Fibroblast of lung (primary cell): ENCODE measurements at regions not wholly inside any gene's neighbourhood (a gene's known extent, or its start where the extent isn't known, plus 50 kb on each side); places are given as distances from the start of the nearest gene placed in this dataset.

ENCODE experiments used
- DNase-seq, 2 donors: peaks; one replicate each; pipeline versions ENCODE4 v3.0.0 to v3.0.0-alpha.2; 2010; ENCODE audit warnings: low read depth in 2 of 2
- H2AFZ ChIP-seq: 2 replicates; pipeline ENCODE4 v1.5.1; 2012; ENCODE audit warnings: low read length, control low read depth, inconsistent platforms
- H3K27ac ChIP-seq: 2 replicates; pipeline ENCODE4 v1.5.1; 2011; ENCODE audit warnings: low read length, control low read depth; ENCODE audit not compliant: insufficient read depth
- H3K27me3 ChIP-seq: 2 replicates; pipeline ENCODE4 v1.5.1; 2011; ENCODE audit warnings: mild to moderate bottlenecking, low read length; ENCODE audit not compliant: control insufficient read depth, insufficient read depth
- H3K36me3 ChIP-seq: 2 replicates; pipeline ENCODE4 v1.5.1; 2011; ENCODE audit warnings: low read length; ENCODE audit not compliant: control insufficient read depth, insufficient read depth
- H3K4me1 ChIP-seq: 2 replicates; pipeline ENCODE4 v1.5.1; 2011; ENCODE audit warnings: low read length; ENCODE audit not compliant: control insufficient read depth, insufficient read depth; ENCODE audit errors: extremely low read depth
- H3K4me2 ChIP-seq: 2 replicates; pipeline ENCODE4 v1.5.1; 2011; ENCODE audit warnings: low read length, control low read depth; ENCODE audit not compliant: insufficient read depth; ENCODE audit errors: extremely low read depth
- H3K4me3 ChIP-seq, 4 experiments: fragments of 200-600 bp in 1 of 4; sonication (generic) in 1 of 4; replicated peaks in 1 of 4; 2 replicates each; pipeline ENCODE4 v1.5.1; 2011 to 2016; ENCODE audit warnings: low read length in 4 of 4, low read depth in 3 of 4, mild to moderate bottlenecking in 3 of 4, control low read depth in 2 of 4, inconsistent platforms in 1 of 4, mixed read lengths in 1 of 4; ENCODE audit not compliant: insufficient read depth in 1 of 4; ENCODE audit errors: control extremely low read depth in 1 of 4
- H3K79me2 ChIP-seq: 2 replicates; pipeline ENCODE4 v1.5.1; 2012; ENCODE audit warnings: mild to moderate bottlenecking, low read length, inconsistent platforms; ENCODE audit not compliant: control insufficient read depth, insufficient read depth
- H3K9ac ChIP-seq: 2 replicates; pipeline ENCODE4 v1.5.1; 2011; ENCODE audit warnings: mild to moderate bottlenecking, low read length, control low read depth; ENCODE audit not compliant: insufficient read depth
- H3K9me3 ChIP-seq: 2 replicates; pipeline ENCODE4 v1.5.1; 2012; ENCODE audit warnings: low read depth, low read length; ENCODE audit not compliant: control insufficient read depth, insufficient read depth
- H4K20me1 ChIP-seq: 2 replicates; pipeline ENCODE4 v1.5.1; 2011; ENCODE audit warnings: low read length; ENCODE audit not compliant: control insufficient read depth, insufficient read depth; ENCODE audit errors: extremely low read depth
- EZH2 ChIP-seq: IDR thresholded peaks from 2 replicates; pipeline ENCODE4 v1.5.1; 2012; ENCODE audit warnings: low read length, control low read depth, mild to moderate bottlenecking; ENCODE audit errors: missing control alignments
- TF ChIP-seq, protein P1 (sequence below), 2 donors: IDR thresholded peaks in 1 of 2; conservative IDR thresholded peaks in 1 of 2; 1 replicate in 1 of 2; 2 replicates in 1 of 2; pipeline ENCODE4 v1.5.1; 2011 to 2012; ENCODE audit warnings: low read length in 2 of 2, control low read depth in 1 of 2, inconsistent platforms in 1 of 2, low read depth in 1 of 2, mild to moderate bottlenecking in 1 of 2

- Histone ChIP-seq H3K9me3 (no peaks in the 10 kb centered on the region), H3K79me2 (no peaks in the 10 kb centered on the region), H3K36me3 (no peaks in the 10 kb centered on the region), H4K20me1 (no peaks in the 10 kb centered on the region), H2AFZ (no peak overlapping the region), H3K27me3 (no peaks in the 10 kb centered on the region), H3K9ac (no peak overlapping the region), H3K4me3 (no peak overlapping the region), H3K4me1 (no peaks in the 10 kb centered on the region), H3K27ac (no peak overlapping the region), H3K4me2 (no peak overlapping the region)
- DNase-seq = no peak
- TF ChIP-seq, protein P1, sequence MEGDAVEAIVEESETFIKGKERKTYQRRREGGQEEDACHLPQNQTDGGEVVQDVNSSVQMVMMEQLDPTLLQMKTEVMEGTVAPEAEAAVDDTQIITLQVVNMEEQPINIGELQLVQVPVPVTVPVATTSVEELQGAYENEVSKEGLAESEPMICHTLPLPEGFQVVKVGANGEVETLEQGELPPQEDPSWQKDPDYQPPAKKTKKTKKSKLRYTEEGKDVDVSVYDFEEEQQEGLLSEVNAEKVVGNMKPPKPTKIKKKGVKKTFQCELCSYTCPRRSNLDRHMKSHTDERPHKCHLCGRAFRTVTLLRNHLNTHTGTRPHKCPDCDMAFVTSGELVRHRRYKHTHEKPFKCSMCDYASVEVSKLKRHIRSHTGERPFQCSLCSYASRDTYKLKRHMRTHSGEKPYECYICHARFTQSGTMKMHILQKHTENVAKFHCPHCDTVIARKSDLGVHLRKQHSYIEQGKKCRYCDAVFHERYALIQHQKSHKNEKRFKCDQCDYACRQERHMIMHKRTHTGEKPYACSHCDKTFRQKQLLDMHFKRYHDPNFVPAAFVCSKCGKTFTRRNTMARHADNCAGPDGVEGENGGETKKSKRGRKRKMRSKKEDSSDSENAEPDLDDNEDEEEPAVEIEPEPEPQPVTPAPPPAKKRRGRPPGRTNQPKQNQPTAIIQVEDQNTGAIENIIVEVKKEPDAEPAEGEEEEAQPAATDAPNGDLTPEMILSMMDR (conservative IDR thresholded peaks at IDR 0.05 in 1 of 2, IDR thresholded peaks at IDR 0.05 in 1 of 2; ENCODE audit: low read depth in 1 of 2, low read length in 2 of 2) = no peak
- TF ChIP-seq EZH2 = no peak
These were observed 276.1 kb downstream of the NEBL start for GRCh38 chr10:20620981-20621380.

DNA sequence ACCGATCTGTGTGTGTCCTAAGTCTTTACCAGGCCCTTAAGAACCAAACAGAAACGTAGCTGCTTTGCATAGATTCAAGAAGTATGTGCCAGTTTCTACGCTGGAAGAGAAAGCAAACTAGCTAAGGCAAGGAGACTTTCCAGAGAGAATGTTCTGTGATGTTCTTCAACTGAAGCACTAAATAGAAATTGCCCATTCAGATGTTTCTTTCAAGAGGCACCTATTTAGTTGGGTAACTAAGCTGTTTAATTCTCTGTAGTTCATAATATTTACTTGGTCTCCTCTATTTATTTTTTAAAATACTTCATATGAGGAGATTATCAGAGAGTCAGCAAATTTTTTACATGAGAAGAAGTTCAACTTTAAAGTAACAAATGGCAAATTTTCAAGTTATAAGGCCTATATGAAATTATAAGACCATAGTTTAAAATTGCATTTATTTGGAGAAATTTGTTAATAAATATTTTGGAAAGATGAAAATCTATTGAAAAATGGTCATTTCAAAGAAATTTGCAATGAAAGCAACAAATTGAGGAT lies 279.0 kb downstream of the NEBL start:
- H3K9me3 ChIP-seq = no peaks in the 10 kb centered on the region
- H3K27ac ChIP-seq = no peak overlapping the region
- TF ChIP-seq EZH2 = no peak
- TF ChIP-seq, protein P1 (conservative IDR thresholded peaks at IDR 0.05 in 1 of 2, IDR thresholded peaks at IDR 0.05 in 1 of 2; ENCODE audit: low read depth in 1 of 2, low read length in 2 of 2) = no peak
- H3K9ac ChIP-seq = no peak overlapping the region
- H4K20me1 ChIP-seq = no peaks in the 10 kb centered on the region
- H2AFZ ChIP-seq = no peak overlapping the region
- no peaks in the 10 kb centered on the region for H3K36me3 ChIP-seq
- H3K4me2 ChIP-seq = no peak overlapping the region
- no peak for DNase-seq
- no peak overlapping the region for H3K4me3 ChIP-seq
- H3K79me2 ChIP-seq = no peaks in the 10 kb centered on the region
- H3K4me1 ChIP-seq = no peaks in the 10 kb centered on the region
- no peaks in the 10 kb centered on the region for H3K27me3 ChIP-seq

DNA sequence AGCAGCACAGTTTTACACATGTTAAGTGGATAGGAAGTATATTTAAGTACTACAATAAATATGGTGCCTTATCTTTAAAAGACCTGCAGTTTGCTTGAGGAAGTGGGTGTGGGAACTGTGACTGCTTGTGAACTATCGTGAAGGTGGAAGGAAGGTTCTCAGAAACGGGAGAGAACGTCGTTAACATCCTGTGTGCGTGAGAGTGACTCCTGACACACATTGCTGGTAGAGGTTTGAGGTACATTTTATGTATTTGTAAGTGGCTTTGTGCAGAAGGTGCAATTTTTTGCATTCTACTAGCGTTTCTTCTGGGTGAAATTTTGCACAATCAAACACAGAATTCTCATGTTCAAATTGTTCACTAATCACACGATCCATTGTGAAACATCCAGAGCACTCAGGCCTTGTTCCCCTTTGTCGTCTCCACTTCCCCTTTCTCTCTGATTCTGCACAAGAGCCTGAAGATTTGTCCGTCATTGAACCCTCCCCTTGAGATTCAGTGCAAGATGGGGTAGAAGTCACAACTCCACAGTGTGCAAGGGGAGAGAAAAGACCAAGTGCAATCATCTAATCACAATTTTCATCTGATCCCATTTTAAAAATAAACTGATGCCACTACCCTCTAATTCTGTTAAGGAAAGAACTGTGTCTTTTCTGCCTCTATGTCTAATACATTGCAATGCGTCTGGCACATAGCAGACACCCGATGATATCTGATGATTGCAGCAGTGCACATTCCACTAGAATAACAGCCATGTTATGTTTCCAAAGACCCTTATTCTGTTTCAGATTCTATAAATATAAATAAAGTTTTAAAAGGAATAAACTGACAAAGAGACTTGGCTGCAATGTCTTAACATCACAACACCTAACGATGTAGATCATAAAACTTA lies 279.9 kb downstream of the NEBL start:
- no peak overlapping the region for H3K9ac ChIP-seq
- H3K4me1 ChIP-seq = no peaks in the 10 kb centered on the region
- H3K36me3 ChIP-seq = no peaks in the 10 kb centered on the region
- no peak for DNase-seq
- no peaks in the 10 kb centered on the region for H3K79me2 ChIP-seq
- H3K27ac ChIP-seq = no peak overlapping the region
- no peak overlapping the region for H2AFZ ChIP-seq
- H4K20me1 ChIP-seq = no peaks in the 10 kb centered on the region
- no peaks in the 10 kb centered on the region for H3K9me3 ChIP-seq
- H3K4me3 ChIP-seq = no peak overlapping the region
- H3K27me3 ChIP-seq = no peaks in the 10 kb centered on the region
- H3K4me2 ChIP-seq = no peak overlapping the region
- no peak for TF ChIP-seq EZH2
- TF ChIP-seq, protein P1 (conservative IDR thresholded peaks at IDR 0.05 in 1 of 2, IDR thresholded peaks at IDR 0.05 in 1 of 2; ENCODE audit: low read depth in 1 of 2, low read length in 2 of 2) = no peak
